SK-N-SH treated with all-trans-retinoic acid at 6 μM for 48 hours (cell line): ENCODE measurements at regions not wholly inside any gene's neighbourhood (a gene's known extent, or its start where the extent isn't known, plus 50 kb on each side); places are given as distances from the start of the nearest gene placed in this dataset.

Source experiments
- ATAC-seq: fragments of 200-7000 bp; cut with Tn5 transposase; 3 replicates; pipeline ENCODE4 v1.9.1; 2020; ENCODE audit warnings: mild to moderate bottlenecking, moderate library complexity
- ARNTL ChIP-seq: fragments of 450-650 bp; formaldehyde crosslinking; IDR thresholded peaks from 2 replicates; pipeline ENCODE4 v1.5.0; 2020; ENCODE audit warnings: low read depth, mild to moderate bottlenecking, moderate library complexity, borderline replicate concordance
- BACH2 ChIP-seq: fragments of 250-450 bp; sonication (Bioruptor Pico); IDR thresholded peaks from 2 replicates; pipeline ENCODE4 v1.9.0; 2021; ENCODE audit warnings: mild to moderate bottlenecking, borderline replicate concordance
- CSDC2 ChIP-seq: fragments of 250-450 bp; sonication (Bioruptor Pico); IDR thresholded peaks from 2 replicates; pipeline ENCODE4 v1.5.0; 2020; ENCODE audit warnings: mild to moderate bottlenecking, moderate library complexity
- ESRRG ChIP-seq: fragments of 250-450 bp; sonication (Bioruptor Pico); IDR thresholded peaks from 2 replicates; pipeline ENCODE4 v1.6.1; 2021; ENCODE audit warnings: mild to moderate bottlenecking
- GLIS3 ChIP-seq: fragments of 250-450 bp; sonication (Bioruptor Pico); IDR thresholded peaks from 2 replicates; pipeline ENCODE4 v1.5.0; 2020; ENCODE audit warnings: mild to moderate bottlenecking, moderate library complexity
- ISL1 ChIP-seq: fragments of 250-450 bp; sonication (Bioruptor Pico); IDR thresholded peaks from 2 replicates; pipeline ENCODE4 v2.1.2; 2022; ENCODE audit warnings: mild to moderate bottlenecking, moderate library complexity
- PPARA ChIP-seq: fragments of 250-450 bp; sonication (Bioruptor Pico); IDR thresholded peaks from 2 replicates; pipeline ENCODE4 v1.5.0; 2020; ENCODE audit warnings: mild to moderate bottlenecking, borderline replicate concordance
- RARB ChIP-seq: fragments of 250-450 bp; sonication (Bioruptor Pico); IDR thresholded peaks from 2 replicates; pipeline ENCODE4 v1.8.0; 2021; ENCODE audit warnings: mild to moderate bottlenecking, moderate library complexity
- SNAI2 ChIP-seq: fragments of 250-450 bp; sonication (Bioruptor Pico); IDR thresholded peaks from 2 replicates; pipeline ENCODE4 v1.5.0; 2020; ENCODE audit warnings: mild to moderate bottlenecking, moderate library complexity
- ZC3H10 ChIP-seq: fragments of 250-450 bp; sonication (Bioruptor Pico); IDR thresholded peaks from 2 replicates; pipeline ENCODE4 v1.5.1; 2021; ENCODE audit warnings: mild to moderate bottlenecking, moderate library complexity
- ZFP3 ChIP-seq: fragments of 250-450 bp; sonication (Bioruptor Pico); IDR thresholded peaks from 2 replicates; pipeline ENCODE4 v1.5.0; 2020; ENCODE audit warnings: mild to moderate bottlenecking, moderate library complexity
- ZFP30 ChIP-seq: fragments of 450-650 bp; formaldehyde crosslinking; IDR thresholded peaks from 2 replicates; pipeline ENCODE4 v1.5.0; 2022; ENCODE audit warnings: mild to moderate bottlenecking, moderate library complexity
- ZNF70 ChIP-seq: fragments of 450-650 bp; formaldehyde crosslinking; IDR thresholded peaks from 2 replicates; pipeline ENCODE4 v1.5.0; 2020; ENCODE audit warnings: mild to moderate bottlenecking, moderate library complexity
- ZNF8 ChIP-seq: fragments of 450-650 bp; formaldehyde crosslinking; IDR thresholded peaks from 2 replicates; pipeline ENCODE4 v1.5.0; 2020; ENCODE audit warnings: mild to moderate bottlenecking, moderate library complexity
- TF ChIP-seq, protein P1 (sequence below): fragments of 250-450 bp; sonication (Bioruptor Pico); IDR thresholded peaks from 2 replicates; pipeline ENCODE4 v1.8.0; 2021; ENCODE audit warnings: low read depth, mild to moderate bottlenecking, moderate library complexity, borderline replicate concordance
- TF ChIP-seq, protein P2 (sequence below): fragments of 250-450 bp; sonication (Bioruptor Pico); IDR thresholded peaks from 2 replicates; pipeline ENCODE4 v1.5.1; 2020; ENCODE audit warnings: low read depth, mild to moderate bottlenecking, moderate library complexity
- TF ChIP-seq, protein P3 (sequence below): fragments of 250-450 bp; sonication (Bioruptor Pico); IDR thresholded peaks from 2 replicates; pipeline ENCODE4 v1.8.0; 2020; ENCODE audit warnings: mild to moderate bottlenecking, moderate library complexity, borderline replicate concordance
- TF ChIP-seq, protein P4 (sequence below): fragments of 250-450 bp; sonication (Bioruptor Pico); IDR thresholded peaks from 2 replicates; pipeline ENCODE4 v1.5.1; 2021; ENCODE audit warnings: mild to moderate bottlenecking, moderate library complexity
- TF ChIP-seq, protein P5 (sequence below): fragments of 250-450 bp; sonication (Bioruptor Pico); IDR thresholded peaks from 2 replicates; pipeline ENCODE4 v1.5.0; 2020; ENCODE audit warnings: mild to moderate bottlenecking, moderate library complexity

DNA sequence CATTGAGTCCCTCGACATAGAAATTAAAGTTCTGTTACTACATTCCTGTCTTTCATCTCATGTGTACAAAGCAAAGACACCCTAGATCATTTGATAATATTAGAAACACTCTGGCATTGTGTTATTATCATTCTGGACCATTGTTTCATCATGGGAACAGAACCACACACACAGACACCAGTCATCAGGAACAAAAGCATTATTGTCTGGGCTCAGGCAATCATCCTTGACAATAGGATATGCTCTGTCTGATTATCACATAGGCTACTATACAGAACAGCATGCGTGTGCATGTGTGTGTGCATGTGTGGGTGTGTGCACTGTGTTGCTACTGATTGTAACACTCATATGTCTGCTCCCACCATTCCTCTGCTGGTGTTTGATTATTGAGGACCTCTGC, 242.5 kb downstream of the SH3BP4 start:
- no peak for ATAC-seq
- TF ChIP-seq CSDC2 (no peak), ZC3H10 (no peak), GLIS3 (no peak), BACH2 (CRISPR knock-in tag) (no peak), ZNF8 (no peak), ZFP3 (CRISPR knock-in tag) (no peak), ZNF70 (CRISPR knock-in tag) (no peak), ESRRG (no peak), ZFP30 (CRISPR knock-in tag) (no peak)
- TF ChIP-seq, protein P1, sequence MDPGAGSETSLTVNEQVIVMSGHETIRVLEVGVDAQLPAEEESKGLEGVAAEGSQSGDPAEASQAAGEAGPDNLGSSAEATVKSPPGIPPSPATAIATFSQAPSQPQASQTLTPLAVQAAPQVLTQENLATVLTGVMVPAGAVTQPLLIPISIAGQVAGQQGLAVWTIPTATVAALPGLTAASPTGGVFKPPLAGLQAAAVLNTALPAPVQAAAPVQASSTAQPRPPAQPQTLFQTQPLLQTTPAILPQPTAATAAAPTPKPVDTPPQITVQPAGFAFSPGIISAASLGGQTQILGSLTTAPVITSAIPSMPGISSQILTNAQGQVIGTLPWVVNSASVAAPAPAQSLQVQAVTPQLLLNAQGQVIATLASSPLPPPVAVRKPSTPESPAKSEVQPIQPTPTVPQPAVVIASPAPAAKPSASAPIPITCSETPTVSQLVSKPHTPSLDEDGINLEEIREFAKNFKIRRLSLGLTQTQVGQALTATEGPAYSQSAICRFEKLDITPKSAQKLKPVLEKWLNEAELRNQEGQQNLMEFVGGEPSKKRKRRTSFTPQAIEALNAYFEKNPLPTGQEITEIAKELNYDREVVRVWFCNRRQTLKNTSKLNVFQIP (CRISPR knock-in tag), result no peak
- TF ChIP-seq, protein P2, sequence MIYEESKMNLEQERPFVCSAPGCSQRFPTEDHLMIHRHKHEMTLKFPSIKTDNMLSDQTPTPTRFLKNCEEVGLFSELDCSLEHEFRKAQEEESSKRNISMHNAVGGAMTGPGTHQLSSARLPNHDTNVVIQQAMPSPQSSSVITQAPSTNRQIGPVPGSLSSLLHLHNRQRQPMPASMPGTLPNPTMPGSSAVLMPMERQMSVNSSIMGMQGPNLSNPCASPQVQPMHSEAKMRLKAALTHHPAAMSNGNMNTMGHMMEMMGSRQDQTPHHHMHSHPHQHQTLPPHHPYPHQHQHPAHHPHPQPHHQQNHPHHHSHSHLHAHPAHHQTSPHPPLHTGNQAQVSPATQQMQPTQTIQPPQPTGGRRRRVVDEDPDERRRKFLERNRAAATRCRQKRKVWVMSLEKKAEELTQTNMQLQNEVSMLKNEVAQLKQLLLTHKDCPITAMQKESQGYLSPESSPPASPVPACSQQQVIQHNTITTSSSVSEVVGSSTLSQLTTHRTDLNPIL (CRISPR knock-in tag), result no peak

DNA sequence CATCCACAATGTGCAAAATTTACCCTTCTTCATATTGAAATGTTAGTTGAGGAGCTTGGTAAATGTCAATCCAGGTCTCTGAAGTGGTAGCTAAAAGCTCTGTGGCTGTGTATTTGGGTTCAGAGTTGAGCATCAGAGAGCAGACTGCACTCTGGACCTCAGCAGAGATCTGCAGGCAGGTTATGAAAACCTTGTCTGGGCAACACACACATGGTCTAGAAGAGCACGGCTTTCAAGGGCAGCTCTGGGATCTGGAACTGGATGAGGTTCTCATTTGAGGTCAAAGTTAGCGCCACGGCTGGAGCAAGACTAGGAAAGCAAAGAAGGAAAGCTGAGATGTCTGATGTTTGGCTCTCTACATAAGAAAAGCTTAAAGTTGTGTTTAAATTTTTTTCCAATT, 243.0 kb downstream of the SH3BP4 start:
- no peak for ATAC-seq
- no peak for TF ChIP-seq BACH2 (CRISPR knock-in tag)
- TF ChIP-seq ARNTL (CRISPR knock-in tag), result no peak
- no peak for TF ChIP-seq RARB
- no peak for TF ChIP-seq CSDC2

DNA sequence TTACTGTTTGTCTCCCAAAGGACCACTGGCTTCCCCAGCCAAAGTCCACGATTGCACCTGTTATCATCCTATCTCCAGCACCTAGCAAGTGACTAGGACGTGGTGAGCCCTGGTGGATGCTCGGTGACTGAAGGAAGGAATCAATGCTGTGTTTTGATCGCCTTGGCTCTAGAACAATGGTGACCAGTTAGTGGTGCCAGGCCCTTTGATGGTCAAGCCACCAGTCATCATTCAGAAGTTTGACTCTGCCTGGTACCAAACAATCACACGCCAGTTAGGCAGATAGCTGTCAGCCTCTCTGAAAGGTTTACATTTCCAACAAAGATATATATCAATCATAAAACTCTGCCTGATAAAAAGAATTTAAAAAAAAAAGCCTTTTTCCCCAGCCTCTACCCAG, 244.1 kb downstream of the SH3BP4 start:
- no peak for TF ChIP-seq ISL1 (CRISPR knock-in tag)
- TF ChIP-seq SNAI2 (CRISPR knock-in tag), result no peak
- TF ChIP-seq ZNF8, result no peak
- TF ChIP-seq PPARA (CRISPR knock-in tag), result no peak
- TF ChIP-seq, protein P2 (CRISPR knock-in tag), result no peak
- TF ChIP-seq, protein P3, sequence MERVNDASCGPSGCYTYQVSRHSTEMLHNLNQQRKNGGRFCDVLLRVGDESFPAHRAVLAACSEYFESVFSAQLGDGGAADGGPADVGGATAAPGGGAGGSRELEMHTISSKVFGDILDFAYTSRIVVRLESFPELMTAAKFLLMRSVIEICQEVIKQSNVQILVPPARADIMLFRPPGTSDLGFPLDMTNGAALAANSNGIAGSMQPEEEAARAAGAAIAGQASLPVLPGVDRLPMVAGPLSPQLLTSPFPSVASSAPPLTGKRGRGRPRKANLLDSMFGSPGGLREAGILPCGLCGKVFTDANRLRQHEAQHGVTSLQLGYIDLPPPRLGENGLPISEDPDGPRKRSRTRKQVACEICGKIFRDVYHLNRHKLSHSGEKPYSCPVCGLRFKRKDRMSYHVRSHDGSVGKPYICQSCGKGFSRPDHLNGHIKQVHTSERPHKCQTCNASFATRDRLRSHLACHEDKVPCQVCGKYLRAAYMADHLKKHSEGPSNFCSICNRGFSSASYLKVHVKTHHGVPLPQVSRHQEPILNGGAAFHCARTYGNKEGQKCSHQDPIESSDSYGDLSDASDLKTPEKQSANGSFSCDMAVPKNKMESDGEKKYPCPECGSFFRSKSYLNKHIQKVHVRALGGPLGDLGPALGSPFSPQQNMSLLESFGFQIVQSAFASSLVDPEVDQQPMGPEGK, result no peak
- no peak for TF ChIP-seq CSDC2
- TF ChIP-seq ZC3H10, result no peak
- TF ChIP-seq, protein P1 (CRISPR knock-in tag), result no peak
- TF ChIP-seq, protein P4, sequence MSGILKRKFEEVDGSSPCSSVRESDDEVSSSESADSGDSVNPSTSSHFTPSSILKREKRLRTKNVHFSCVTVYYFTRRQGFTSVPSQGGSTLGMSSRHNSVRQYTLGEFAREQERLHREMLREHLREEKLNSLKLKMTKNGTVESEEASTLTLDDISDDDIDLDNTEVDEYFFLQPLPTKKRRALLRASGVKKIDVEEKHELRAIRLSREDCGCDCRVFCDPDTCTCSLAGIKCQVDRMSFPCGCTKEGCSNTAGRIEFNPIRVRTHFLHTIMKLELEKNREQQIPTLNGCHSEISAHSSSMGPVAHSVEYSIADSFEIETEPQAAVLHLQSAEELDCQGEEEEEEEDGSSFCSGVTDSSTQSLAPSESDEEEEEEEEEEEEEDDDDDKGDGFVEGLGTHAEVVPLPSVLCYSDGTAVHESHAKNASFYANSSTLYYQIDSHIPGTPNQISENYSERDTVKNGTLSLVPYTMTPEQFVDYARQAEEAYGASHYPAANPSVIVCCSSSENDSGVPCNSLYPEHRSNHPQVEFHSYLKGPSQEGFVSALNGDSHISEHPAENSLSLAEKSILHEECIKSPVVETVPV (CRISPR knock-in tag), result no peak
- no peak for TF ChIP-seq ZFP30 (CRISPR knock-in tag)
- no peak for ATAC-seq

DNA sequence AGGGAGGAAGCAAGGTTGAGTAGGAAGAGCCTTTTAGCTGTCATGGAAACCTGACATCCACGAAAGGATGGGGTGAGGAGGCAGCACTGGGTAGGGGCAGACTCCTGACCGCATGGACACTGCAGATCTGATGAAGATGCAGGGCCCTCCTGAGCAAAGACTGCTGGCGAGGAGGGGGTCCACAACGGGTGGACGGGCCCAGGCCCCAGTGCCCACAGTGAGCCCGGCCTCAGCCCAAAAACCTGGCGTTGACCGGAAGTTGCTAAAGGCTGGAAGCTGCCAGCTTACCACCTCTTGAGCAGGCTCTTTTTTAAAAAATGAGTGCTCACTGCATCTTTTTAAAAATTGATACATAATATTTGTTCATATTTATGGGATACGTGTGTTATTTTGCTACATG, 247.3 kb downstream of the SH3BP4 start:
- no peak for ATAC-seq
- TF ChIP-seq, protein P5, sequence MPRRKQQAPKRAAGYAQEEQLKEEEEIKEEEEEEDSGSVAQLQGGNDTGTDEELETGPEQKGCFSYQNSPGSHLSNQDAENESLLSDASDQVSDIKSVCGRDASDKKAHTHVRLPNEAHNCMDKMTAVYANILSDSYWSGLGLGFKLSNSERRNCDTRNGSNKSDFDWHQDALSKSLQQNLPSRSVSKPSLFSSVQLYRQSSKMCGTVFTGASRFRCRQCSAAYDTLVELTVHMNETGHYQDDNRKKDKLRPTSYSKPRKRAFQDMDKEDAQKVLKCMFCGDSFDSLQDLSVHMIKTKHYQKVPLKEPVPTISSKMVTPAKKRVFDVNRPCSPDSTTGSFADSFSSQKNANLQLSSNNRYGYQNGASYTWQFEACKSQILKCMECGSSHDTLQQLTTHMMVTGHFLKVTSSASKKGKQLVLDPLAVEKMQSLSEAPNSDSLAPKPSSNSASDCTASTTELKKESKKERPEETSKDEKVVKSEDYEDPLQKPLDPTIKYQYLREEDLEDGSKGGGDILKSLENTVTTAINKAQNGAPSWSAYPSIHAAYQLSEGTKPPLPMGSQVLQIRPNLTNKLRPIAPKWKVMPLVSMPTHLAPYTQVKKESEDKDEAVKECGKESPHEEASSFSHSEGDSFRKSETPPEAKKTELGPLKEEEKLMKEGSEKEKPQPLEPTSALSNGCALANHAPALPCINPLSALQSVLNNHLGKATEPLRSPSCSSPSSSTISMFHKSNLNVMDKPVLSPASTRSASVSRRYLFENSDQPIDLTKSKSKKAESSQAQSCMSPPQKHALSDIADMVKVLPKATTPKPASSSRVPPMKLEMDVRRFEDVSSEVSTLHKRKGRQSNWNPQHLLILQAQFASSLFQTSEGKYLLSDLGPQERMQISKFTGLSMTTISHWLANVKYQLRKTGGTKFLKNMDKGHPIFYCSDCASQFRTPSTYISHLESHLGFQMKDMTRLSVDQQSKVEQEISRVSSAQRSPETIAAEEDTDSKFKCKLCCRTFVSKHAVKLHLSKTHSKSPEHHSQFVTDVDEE, result no peak
